ENCODE measurements at regions not wholly inside any gene's neighbourhood (a gene's known extent, or its start where the extent isn't known, plus 50 kb on each side); places are given as distances from the start of the nearest gene placed in this dataset.

DNA sequence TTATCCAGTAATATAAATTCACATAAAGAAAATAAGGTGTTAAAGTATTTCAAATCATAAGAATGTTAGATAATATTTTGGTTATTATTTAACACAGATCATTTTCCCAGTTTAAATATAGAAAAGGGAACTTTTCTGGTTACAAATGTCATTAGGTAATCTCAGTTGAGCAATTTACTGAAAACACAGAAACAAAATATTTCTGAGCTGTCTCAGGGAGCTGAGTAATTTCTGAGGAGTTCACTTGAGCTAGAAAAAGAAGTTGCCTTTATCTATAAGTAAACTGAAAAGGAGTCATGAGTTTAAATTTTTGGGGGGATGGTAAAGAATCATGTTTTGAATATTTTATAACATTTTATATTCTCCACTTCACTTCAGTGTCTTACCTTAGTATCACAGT, 855.4 kb upstream of the ARPP21 start:
- no peak for DNase-seq (ENCODE audit: low read depth)

DNA sequence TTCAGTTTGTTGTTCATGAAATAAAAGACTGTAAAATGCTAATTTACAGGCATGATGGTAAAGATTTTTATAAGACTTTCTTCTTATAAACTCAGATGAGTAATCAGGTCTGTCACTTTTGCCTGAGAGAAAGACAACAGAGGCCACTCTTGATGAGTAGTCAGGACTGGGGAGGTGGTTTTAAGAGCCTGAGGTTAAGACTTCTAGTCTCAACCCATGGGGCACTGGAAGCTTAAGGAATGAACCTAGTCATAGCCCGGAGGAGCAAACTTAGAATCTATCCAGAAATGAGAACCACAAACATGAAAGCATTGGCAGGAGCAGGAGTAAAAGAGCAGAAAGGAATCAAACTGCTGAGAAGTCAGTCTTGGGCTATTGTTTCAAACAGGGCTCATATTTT, 846.3 kb upstream of the ARPP21 start:
- no peak for DNase-seq (ENCODE audit: low read depth)

DNA sequence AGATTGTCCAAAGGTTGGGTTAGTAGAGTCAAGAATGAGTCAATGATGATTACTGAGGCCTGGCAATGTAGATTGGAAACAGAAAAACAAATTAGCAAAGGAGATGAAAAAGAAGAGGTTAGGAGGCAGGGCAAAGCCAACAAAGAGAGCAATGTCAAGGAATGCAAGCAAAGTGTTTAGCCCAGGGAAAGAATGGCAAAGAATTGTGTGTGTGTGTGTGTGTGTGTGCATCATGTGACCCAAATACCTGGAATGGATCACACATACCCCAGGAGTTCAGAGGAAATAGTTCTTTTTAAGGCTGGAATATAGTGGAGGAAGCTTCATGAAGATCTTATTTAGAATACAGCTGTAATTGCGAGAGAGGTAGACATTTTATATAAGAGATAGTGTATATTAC, 831.7 kb upstream of the ARPP21 start:
- DNase-seq (ENCODE audit: low read depth), result no peak

DNA sequence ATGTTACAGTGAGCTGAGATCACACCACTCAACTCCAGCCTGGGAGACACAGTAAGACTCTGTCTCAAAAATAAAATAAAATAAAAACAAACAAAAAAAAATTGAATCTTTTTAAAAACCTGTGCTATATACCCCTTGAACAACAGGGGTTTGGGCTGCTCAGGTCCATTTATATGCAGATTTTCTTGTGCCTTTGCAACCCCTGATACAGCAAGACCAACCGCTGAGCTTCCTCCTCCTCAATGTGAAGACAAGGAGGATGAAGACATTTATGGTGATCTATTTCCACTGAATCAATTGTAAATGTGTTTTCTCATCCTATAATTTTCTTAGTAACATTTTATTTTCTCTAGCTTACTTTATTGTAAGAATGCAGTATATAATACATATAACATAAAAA, 831.0 kb upstream of the ARPP21 start:
- DNase-seq (ENCODE audit: low read depth), result no peak

DNA sequence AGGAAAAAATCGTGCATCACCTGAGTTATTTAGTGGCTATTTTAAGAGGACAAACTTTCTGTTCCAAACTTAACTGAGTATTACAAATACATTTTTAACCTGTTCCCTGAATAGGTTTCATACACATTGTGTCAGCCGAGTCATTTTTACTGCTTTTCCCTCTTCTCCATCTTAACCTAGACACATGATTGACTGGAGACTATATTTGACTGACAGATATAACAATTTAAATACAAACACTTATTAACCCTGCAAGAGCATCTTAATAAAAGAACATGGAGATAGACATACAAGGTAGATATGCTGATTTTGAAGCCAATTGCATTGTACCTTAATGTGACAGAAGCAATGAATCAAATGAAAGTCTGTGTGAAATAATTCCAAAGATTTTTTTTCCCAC, 810.5 kb upstream of the ARPP21 start:
- DNase-seq (ENCODE audit: low read depth), result no peak

DNA sequence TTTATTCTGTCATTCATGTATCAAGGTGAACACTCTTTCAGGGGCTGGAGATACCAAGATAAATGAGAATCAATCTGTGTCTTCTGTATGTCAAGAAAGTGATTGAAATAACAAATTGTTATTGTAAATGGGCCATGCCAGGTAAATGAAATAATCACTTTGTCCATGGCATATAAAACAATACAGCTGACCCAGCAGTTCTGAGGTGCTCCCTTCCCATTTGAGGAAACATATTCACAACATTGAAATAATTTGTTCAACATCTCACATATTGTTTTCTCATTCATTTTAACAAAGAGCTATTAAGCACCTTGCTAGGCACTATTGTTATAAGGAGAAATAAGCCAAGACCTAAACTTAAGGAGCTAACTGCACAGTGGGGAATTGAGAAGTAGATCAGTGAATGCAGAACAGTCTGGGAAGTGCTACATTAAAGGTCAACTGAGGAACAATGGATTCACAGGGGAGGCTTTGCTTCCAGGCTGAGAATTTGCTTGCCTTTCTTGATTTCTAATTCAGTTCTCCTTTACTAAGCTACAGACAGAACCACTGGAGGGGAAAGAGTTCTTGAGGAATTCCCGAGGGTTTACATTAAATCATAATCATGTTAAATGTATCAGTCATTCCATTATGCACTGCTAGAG, 806.3 kb upstream of the ARPP21 start:
- DNase-seq (ENCODE audit: low read depth), result no peak

DNA sequence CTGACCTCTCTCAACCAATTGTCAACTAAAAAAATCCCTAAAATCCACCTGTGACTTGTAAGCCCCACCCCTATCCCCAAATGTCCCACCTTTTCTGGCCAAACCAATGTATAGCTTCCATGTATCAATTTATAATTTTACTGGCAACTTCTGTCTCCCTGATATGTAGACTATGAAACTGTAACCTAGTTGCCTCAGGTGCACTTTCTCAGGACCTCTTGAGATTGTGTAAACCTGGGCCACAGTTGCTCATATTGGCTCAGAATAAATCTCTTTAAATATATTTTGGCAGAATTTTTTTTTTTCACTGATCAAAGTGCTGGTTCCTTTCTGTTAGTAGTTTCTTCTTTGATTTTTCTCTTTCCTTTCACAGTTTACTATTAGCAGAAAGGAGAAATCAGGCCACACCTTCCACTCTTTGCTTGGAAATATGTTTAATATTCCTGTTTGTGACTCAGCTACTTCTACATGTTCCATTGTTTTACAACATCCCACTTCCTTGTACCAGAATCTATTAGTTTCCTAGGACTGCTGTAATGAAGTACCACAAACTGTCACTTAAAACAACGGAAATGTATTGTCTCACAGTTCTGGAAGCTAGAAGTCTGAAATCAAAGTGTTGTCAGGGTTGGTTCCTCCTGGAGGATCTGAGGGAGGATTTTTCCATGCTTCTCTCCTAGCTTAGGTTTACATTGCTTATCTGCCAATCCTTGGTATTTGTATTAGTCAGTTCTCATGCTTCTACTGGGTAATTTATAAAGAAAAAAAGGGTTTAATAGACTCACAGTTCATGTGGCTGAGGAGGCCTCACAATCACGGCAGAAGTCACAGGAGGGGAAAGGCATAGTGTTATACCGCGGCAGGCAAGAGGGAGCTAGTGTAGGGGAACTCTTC, 801.2 kb upstream of the ARPP21 start:
- no peak for DNase-seq (ENCODE audit: low read depth)

DNA sequence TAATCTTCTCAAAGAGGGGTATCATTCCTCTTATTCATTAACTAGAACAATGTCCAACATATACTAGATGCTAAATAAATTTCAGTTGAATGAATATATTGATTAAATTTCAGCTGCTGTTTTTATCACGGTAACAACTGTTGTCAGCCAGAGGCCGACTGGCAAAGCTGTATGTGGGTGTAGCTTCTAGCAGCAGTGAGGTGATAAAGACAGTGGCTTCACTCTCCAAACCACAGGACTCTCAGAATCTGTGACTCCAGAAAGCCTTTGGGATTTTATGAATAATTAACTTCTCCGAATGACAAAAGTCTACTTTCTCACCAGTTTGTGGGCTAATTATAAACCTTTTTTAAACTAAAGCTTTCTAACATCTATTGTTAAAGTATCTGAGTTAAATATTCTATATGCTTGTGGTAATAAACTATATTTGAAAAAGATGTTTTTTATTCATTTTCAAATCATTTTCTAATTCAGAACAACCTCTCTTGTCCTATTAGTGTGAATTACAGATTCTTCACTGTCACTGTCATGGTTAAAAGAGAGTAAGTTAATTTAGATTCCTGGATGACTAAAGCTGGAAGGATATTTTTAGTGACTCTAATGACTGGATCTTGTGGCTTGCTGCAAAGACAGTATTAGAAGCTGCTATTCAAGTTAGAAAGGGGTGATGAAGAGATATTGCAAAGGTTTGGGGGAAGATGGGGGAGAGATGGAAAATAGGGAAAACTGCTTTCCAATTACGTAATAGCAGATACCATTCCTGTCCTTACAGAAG, 796.4 kb upstream of the ARPP21 start:
- DNase-seq (ENCODE audit: low read depth), result no peak

DNA sequence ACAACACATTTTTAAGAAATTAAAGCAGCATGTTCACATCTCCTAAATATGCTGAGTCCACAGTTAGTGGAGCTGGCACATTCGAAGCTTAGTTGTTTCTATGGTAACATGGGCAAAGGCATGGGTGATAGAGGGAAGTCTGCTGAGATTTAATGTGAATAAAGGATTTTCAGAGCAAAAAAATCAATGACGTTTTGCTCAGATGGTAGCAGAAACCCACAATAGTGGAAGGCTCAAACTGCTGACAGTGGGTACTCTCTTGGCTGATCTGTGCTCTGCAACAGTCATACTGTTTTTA, 795.1 kb upstream of the ARPP21 start:
- DNase-seq (ENCODE audit: low read depth), result no peak

DNA sequence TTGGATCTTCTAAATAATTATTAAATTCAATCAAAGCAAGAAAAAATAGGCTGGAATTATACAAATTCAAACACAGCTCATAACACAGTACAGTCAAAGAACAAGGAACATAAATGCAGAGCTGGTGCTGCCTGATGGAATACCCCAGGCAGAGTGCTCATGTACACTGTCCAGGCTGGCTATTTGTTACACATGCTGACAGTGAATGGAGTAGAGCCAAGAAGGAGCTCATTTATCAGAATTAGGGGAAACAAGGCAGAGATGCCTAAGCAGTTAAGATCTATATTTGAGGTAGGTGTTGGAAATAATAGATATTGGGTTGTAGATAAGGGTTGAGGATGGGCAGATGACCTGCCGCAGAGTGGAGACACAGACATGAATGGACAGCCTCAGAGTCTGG, 788.2 kb upstream of the ARPP21 start:
- DNase-seq (ENCODE audit: low read depth), result no peak

DNA sequence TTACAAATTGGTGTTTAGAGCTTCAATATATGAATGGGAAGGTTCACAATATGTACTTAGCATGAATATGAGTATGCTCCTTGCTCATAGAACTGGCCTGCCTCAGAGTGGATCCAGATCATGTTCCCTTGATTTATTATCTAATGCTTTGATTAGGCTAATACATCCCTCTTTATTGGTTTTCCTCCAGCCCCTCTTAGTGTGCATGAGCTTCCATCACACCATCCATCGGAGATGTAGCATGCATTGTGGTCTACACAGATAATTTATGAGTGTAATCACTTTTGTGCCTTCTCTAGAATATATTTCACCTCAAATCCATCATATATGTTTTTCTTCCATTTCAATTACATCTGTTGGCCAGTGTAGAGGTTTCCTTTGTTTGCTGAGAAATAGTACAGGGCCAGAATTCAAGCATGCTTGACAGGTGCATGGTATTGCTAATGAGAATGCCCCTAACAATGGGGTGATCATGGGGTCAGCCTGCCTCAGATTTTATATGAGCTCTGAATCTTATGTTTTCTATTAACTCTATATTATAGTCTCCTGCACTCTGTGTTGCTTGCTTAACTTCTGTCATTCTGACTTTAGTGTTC, 786.4 kb upstream of the ARPP21 start:
- no peak for DNase-seq (ENCODE audit: low read depth)

DNA sequence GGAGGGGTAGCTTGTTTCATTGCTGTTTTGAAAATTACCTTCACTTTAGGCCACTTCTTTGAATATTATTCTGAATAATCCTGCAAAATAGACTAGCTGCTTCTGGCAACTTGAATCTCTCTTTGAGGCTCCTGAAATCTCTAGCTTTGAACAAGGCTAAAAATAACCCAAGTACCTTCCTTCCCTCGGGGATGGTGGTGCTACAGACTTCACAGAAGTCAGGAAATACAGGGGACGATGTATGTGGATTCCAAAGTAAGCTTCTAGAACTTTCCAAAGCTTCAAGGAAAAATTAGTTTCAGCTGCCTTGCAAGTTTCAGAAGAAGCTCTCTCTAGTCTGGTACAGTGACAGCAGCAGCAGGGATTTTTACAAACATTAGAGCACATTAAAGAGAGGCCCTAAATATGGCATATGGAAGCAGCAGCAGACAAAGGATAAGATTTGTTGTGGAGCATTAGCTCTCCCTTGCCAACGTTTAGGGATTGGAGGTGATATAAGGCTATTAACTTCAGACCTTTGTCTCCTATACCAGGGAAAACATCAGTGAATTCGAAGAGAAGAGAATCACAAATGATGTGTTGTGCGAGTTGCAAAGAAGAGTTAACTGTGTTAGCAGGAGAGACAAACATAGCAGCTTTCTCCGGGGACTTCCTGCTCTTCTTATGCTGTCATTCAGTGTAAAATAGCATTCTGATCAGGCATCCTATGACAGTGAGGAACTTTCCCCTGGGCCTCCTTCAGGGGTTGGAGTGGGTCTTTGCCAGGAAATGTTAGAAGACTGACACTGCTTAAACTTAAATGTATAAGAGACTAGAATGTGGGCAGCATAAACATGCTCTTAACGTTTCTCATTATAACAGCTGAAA, 783.0 kb upstream of the ARPP21 start:
- DNase-seq (ENCODE audit: low read depth), result no peak

DNA sequence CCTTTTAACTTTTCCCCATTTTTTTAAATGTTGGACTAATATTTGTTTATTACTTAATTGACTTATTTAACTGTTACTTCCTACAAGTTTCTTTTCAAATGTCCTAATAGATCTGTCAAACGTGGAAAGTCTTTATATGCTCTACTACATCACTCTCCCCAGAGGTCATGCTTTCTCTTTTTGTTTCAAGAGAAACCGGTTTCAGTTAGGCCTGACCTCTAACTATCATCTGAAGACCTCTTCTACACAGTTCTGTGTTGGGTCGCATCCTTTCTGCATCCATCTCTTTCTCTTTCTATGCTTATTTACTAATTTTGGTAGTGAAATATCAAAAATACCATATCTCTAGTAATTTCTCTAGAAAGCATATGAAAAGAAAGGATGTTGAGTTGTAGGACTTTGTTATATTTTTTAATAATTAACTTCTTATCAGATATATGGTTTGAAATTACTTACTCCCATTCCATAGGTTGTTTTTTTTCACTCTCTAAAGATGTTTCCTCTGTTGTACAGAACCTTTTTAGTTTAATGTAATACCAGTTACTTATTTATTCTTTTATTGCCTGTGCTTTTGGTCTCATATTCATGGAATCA, 781.2 kb upstream of the ARPP21 start:
- no peak for DNase-seq (ENCODE audit: low read depth)

DNA sequence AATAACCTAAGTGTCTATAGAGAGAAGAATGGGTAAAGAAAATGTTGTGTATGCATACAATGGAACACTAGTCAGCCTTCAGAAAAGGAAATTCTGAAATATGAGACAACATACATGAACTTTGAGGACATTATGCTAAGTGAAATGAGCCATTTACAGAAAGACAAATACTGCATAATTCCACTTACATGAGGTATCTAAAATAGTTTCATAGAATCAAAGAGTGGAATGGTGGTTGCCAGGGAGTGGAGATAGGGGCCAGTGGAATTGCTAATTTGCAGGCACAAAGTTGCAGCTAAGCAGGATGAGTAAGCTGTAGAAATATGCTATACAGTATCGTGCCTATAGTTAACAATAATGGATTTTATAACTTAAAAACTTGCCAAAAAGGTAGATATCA, 779.6 kb upstream of the ARPP21 start:
- DNase-seq (ENCODE audit: low read depth), result no peak

DNA sequence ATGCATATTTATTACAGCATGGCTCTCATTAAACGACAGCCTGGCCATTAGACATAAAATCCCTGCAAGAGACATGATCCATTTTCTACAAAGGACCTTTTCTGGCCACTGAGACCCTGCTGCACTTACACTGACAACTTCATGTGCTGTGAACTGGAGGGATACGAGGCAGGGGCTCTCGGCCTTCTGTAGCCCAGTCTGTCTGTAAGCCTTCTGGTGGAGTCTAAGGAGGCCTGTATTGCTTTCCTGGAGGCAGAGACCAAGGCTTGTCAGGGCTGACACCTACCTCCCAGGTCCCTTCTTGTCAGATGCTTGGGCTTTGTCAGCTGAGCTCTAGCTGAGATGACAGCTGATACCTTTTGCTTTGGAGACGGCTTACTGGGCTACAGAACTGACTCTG, 776.9 kb upstream of the ARPP21 start:
- DNase-seq (ENCODE audit: low read depth), result no peak

DNA sequence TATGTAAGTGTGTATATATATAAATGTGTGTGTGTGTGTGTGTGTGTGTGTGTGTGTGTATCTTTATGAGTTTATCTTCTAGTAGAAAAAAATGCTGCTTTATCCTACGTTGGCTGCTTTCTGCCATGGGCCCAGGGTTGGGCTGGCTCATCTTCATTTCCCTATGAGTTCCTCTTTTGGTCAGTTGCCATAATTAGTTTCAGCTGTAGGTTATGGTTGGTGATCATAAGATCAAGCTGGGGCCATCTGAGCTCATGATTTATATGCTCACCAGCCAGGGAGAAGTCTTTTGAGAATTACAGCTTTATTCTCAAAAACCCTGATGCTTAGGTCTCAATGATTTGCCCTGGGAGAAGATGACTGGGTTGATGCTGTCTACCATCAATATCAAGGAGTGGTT, 775.8 kb upstream of the ARPP21 start:
- DNase-seq (ENCODE audit: low read depth), result no peak

DNA sequence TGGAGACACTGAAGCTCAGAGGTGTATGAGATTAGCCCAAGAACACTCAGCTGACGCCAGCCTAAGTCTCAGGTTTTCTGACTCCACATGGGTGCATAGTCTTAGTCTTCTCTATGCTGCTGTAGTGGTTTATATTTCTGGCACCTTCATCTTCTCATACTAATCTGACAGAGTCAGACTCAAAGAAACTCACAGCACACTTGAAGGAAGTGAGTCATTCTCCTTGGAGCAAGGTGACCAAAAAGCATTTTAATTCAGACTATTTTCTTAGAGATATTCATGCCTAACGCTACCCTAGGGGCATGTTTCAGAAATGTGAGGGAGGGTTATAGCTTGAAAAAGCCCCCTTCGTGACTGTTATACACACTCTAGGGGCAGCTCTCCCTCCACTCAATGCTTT, 775.3 kb upstream of the ARPP21 start:
- DNase-seq (ENCODE audit: low read depth), result no peak

DNA sequence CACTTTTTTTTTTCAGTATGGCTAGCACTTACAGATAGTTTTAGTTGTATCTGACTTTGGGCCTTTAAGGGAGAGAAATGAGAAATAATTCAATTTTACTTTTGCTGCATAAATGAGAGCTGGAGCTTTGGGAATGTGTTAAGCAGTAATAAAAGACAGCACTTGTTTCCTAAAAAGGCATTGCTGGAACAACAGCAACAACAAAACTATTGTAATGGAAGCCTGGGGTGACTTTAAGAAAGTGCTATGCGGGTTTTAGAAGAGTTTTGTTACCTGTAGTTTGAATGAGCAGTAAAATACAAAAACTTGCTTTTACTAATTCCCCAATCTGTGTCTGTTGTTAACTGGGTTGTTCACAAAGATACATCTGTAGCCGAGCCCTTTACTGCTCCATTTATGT, 774.0 kb upstream of the ARPP21 start:
- DNase-seq (ENCODE audit: low read depth), result no peak

DNA sequence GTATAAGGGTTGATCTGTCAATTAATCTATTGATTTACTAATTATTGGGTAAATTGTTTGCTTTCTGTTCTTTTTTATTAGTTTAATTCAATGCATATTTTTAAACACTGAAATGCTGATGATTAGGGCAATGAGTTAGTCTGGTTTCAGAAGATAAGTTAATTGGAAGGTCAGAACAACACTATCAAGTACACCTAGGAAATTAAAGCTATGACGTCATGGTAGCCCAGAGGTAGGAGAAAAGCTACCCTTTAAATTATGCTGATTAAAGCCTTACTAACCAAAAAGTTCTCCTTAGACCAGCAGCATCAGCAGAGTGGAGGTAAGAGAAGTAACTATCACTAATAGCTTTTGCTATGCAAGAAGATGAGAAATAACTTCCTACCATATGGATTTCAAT, 770.4 kb upstream of the ARPP21 start:
- DNase-seq (ENCODE audit: low read depth), result no peak

DNA sequence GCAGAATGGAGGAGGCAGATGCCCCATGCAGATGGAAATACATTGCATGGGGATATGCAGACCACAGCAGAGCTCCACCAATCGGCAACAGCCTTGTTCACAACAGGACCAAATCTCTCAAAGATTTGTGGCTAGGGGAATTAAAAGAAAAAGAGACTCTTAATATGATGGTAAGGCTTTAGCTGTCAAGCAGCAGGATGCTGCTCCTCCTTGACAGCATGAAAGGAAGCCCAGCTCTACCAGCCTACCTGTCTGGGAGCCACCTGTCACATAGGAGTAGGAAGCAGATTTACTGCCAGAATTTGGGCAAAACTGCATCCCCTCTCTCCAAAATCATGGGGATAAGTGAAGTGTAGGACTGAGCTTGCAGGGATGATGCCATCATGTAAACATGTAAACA, 769.6 kb upstream of the ARPP21 start:
- DNase-seq (ENCODE audit: low read depth), result no peak

DNA sequence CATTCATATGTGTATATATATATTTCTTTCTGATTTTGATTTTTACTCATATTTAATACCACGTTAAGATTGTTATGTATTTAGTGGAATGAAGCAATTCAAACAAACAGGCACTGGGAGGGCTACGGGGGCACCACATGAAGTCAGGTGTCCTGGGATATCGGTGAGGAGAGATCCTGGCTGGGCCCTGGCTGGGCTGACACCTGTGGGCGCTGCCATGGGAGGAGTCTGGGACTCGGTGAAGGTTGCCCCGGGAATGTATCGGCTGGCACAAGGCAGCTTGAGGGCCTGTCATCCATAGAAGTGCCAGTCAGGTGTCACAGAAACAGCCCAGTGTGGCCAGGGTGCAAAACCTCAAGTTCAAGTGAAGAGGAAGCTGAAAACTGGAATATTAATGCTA, 766.9 kb upstream of the ARPP21 start:
- DNase-seq (ENCODE audit: low read depth), result no peak

DNA sequence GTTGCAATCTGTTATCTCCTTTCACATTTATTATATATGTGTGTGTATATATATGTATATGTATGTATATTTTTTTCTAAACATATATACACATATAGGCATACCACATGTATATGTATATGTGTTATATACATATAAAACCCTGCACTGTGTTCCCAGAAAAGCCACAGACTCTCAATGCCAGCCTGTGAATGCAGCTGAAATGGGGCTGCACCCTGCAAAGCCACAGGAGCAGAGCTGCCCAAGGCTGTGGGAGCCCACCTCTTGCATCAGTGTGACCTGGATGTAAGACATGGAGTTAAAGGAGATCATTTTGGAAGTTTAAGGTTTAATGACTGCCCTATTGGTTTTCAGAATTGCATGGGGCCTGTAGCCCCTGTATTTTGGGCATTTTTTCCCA, 762.3 kb upstream of the ARPP21 start:
- DNase-seq (ENCODE audit: low read depth), result no peak

Data from HS-27A (cell line).